Type B pancreatic cell (in vitro differentiated cells): ENCODE measurements at regions not wholly inside any gene's neighbourhood (a gene's known extent, or its start where the extent isn't known, plus 50 kb on each side); places are given as distances from the start of the nearest gene placed in this dataset.

Source experiments
- DNase-seq: peaks from one replicate; pipeline ENCODE4 v3.0.0; 2021; ENCODE audit warnings: mixed read lengths; ENCODE audit not compliant: unreplicated experiment; ENCODE audit errors: extremely low spot score
- H3K27ac Mint-ChIP-seq: 2 replicates; pipeline ENCODE4 v1.8.0; 2021; ENCODE audit warnings: mild to moderate bottlenecking, mixed read lengths
- H3K27me3 Mint-ChIP-seq: 2 replicates; pipeline ENCODE4 v1.8.0; 2021; ENCODE audit warnings: mixed read lengths
- H3K36me3 Mint-ChIP-seq: 2 replicates; pipeline ENCODE4 v1.8.0; 2021; ENCODE audit warnings: mixed read lengths
- H3K4me1 Mint-ChIP-seq: one replicate; pipeline ENCODE4 v1.8.0; 2021; ENCODE audit warnings: mixed read lengths; ENCODE audit not compliant: unreplicated experiment
- H3K4me3 Mint-ChIP-seq: 2 replicates; pipeline ENCODE4 v1.8.0; 2021; ENCODE audit warnings: mild to moderate bottlenecking, mixed read lengths
- H3K9me3 Mint-ChIP-seq: 2 replicates; pipeline ENCODE4 v1.8.0; 2021; ENCODE audit warnings: mixed read lengths
- TF ChIP-seq, protein P1 (sequence below): fragments of 200-600 bp; sonication (generic); conservative IDR thresholded peaks from 2 replicates; pipeline ENCODE4 v1.5.0; 2021; ENCODE audit warnings: antibody characterized with exemption, mild to moderate bottlenecking

DNA sequence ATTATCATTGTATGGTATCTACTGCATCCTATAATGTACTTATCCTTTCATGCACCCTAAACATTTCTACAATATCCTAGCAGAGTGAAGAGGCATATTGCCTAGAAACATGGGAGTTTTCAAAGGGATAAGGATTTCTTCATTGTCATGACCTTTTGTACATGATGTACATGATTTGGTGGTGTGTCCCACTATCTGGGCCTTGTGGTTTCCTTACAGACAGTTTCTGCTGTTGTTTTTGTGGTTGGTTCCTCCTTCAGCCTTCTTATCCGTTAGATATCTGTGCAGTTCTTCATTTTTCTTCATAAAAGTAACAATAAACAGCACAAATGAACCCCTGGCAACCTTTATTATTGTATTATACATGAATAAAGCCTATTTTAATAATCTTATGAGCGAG is 70.4 kb upstream of the BACH1 start:
- Mint-ChIP-seq H3K27me3 (no peaks in the 10 kb centered on the region), H3K9me3 (no peaks in the 10 kb centered on the region), H3K36me3 (no peaks in the 10 kb centered on the region), H3K4me3 (no peak overlapping the region), H3K27ac (no peak overlapping the region), H3K4me1 (peaks cover 6% of the 10 kb centered on the region)
- TF ChIP-seq, protein P1, sequence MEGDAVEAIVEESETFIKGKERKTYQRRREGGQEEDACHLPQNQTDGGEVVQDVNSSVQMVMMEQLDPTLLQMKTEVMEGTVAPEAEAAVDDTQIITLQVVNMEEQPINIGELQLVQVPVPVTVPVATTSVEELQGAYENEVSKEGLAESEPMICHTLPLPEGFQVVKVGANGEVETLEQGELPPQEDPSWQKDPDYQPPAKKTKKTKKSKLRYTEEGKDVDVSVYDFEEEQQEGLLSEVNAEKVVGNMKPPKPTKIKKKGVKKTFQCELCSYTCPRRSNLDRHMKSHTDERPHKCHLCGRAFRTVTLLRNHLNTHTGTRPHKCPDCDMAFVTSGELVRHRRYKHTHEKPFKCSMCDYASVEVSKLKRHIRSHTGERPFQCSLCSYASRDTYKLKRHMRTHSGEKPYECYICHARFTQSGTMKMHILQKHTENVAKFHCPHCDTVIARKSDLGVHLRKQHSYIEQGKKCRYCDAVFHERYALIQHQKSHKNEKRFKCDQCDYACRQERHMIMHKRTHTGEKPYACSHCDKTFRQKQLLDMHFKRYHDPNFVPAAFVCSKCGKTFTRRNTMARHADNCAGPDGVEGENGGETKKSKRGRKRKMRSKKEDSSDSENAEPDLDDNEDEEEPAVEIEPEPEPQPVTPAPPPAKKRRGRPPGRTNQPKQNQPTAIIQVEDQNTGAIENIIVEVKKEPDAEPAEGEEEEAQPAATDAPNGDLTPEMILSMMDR = no peak
- no peak for DNase-seq

DNA sequence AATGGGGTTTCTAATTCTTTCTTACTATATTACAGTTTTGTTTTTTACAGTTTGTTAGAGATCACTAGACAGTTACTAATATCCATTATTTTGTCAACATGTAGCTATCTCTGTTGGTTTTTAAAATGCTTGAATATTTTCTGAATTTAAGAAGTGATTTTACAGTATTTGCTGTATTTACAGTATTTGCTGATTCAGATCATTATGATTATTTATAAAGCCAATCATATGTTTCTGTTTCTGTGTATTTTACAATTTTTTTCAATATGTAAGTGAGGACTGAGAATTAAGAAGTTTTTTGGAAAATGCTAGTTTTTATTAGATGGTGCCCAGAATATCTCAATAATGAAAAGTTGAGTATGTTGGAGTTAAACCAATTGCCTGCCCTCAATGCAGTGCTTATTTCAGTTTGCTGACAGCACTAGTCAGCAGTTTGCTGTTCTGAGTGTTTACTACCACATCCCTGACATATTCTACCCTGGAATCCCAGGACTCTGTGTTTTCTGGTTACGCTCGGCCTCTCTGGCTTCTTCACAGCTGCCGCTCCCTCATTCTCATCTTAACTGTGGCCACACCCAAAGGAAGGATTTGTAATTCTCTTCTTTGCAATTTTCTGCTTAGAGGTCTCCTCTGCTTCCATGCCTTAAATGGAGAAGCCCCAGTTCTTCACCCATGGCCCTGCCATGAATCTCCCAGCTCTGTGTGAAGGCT is 68.0 kb upstream of the BACH1 start:
- TF ChIP-seq, protein P1 = no peak
- peaks cover 6% of the 10 kb centered on the region for H3K4me1 Mint-ChIP-seq
- no peak overlapping the region for H3K4me3 Mint-ChIP-seq
- no peaks in the 10 kb centered on the region for H3K9me3 Mint-ChIP-seq
- peak overlapping the region; percentile 88 for H3K27ac Mint-ChIP-seq
- no peaks in the 10 kb centered on the region for H3K36me3 Mint-ChIP-seq
- no peaks in the 10 kb centered on the region for H3K27me3 Mint-ChIP-seq
- DNase-seq = no peak

DNA sequence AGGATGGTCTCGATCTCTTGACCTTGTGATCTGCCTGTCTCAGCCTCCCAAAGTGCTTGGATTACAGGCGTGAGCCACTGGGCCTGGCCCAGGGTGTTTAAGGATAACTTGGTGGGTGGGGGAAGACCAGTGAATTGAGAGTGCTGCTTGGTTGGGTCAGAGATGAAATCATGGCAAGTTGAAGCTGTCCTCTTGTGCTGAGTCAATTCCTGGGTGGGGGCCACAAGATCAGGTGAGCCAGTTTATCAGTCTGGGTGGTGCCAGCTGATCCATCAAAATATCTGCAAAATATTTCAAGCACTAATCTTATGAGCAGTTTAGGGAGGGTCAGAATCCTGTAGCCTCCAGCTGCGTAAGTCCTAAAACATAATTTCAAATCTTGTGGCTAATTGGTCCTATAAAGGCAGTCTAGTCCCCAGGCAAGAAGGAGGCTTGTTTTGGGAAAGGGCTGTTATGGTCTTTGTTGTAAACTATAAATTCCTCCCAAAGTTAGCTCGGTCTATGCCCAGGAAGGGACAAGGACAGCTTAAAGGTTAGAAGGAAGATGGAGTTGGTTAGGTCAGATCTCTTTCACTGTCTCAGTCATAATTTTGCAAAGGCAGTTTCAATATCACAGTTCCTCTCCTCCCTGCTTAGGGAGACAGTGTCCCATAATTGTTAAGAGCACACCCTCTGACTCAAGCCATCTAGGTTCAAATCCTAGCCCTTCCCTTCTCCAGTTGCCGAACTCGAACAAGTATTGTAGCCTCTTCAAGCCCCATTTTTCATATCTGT is 66.8 kb upstream of the BACH1 start:
- peak overlapping the region; percentile 88 for H3K27ac Mint-ChIP-seq

DNA sequence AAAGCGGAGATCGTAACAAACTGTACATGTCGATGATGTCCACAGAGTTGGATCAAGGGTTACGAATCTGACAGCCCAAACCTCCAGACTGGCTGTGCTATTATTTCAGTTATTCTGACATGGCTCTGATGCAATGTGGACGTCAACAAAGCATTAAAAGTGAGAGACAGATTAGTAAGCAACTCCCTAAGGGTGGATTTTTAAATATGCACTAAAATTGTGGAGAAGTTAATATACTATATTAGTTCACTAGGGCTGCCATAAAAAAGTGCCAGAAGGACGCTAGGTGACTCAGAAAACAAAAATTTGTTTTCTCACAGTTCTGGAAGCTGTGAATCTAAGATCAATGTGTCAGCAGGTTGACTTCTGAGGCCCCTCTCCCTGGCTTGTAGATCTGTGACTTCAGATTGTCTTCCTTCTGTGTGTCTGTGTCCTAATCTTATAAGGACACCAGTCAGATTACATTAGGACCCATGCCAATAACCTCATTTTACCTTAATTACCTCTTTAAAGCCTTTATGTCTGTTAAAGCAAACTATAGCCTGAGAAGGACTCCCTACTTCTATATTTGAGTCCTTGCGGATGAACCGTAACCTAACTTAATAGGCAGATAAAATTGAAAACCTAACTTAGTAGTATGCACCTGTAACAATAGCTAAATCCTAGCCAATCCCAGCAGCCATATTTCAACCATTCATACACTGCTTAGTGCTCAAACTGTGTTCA is 66.0 kb upstream of the BACH1 start:
- H3K27me3 Mint-ChIP-seq = no peaks in the 10 kb centered on the region
- H3K4me1 Mint-ChIP-seq = peaks cover 6% of the 10 kb centered on the region
- TF ChIP-seq, protein P1 = no peak
- H3K4me3 Mint-ChIP-seq = peak overlapping the region; percentile 5
- no peak for DNase-seq
- no peaks in the 10 kb centered on the region for H3K9me3 Mint-ChIP-seq
- H3K27ac Mint-ChIP-seq = peak overlapping the region; percentile 88
- H3K36me3 Mint-ChIP-seq = no peaks in the 10 kb centered on the region

More for the DNA sequence above, 66.8 kb upstream of the BACH1 start:
- no peak for DNase-seq
- no peaks in the 10 kb centered on the region for H3K9me3 Mint-ChIP-seq
- peaks cover 6% of the 10 kb centered on the region for H3K4me1 Mint-ChIP-seq
- TF ChIP-seq, protein P1 = no peak
- no peaks in the 10 kb centered on the region for H3K27me3 Mint-ChIP-seq
- peak overlapping the region; percentile 5 for H3K4me3 Mint-ChIP-seq
- no peaks in the 10 kb centered on the region for H3K36me3 Mint-ChIP-seq

DNA sequence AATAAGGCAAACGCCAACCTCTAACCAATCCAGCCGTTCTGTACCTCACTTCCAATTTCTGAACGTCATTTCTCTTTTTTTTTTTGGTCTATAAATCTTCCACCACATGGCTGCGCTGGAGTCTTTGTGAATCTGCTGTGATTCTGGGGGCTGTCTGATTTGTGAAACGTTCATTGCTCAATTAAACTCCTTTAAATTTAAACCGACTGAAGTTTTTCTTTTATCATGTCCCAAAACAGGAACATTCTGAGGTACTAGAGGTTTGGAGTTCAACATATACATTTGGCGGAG is 65.5 kb upstream of the BACH1 start:
- peak overlapping the region; percentile 88 for H3K27ac Mint-ChIP-seq
- H3K27me3 Mint-ChIP-seq = no peaks in the 10 kb centered on the region
- no peaks in the 10 kb centered on the region for H3K36me3 Mint-ChIP-seq
- H3K9me3 Mint-ChIP-seq = no peaks in the 10 kb centered on the region
- H3K4me3 Mint-ChIP-seq = no peak overlapping the region
- TF ChIP-seq, protein P1 = no peak
- DNase-seq = no peak
- peaks cover 6% of the 10 kb centered on the region for H3K4me1 Mint-ChIP-seq
